G401 (cell line): ENCODE measurements at regions not wholly inside any gene's neighbourhood (a gene's known extent, or its start where the extent isn't known, plus 50 kb on each side); places are given as distances from the start of the nearest gene placed in this dataset.
"Not testable (repeated sequence)": the region's sequence is repeated elsewhere in the genome, so short reads cannot be mapped to it uniquely, and the experiment has no call there.

Source experiments
- DNase-seq: peaks from one replicate; pipeline ENCODE4 v3.0.0-alpha.2; 2015; ENCODE audit warnings: low spot score
- in situ Hi-C: cut with HindIII; loops from 2 replicates; pipeline ENCODE4 v1.10.0; 2016; ENCODE audit warnings: low sequenced_read_pairs, mixed read lengths

DNA sequence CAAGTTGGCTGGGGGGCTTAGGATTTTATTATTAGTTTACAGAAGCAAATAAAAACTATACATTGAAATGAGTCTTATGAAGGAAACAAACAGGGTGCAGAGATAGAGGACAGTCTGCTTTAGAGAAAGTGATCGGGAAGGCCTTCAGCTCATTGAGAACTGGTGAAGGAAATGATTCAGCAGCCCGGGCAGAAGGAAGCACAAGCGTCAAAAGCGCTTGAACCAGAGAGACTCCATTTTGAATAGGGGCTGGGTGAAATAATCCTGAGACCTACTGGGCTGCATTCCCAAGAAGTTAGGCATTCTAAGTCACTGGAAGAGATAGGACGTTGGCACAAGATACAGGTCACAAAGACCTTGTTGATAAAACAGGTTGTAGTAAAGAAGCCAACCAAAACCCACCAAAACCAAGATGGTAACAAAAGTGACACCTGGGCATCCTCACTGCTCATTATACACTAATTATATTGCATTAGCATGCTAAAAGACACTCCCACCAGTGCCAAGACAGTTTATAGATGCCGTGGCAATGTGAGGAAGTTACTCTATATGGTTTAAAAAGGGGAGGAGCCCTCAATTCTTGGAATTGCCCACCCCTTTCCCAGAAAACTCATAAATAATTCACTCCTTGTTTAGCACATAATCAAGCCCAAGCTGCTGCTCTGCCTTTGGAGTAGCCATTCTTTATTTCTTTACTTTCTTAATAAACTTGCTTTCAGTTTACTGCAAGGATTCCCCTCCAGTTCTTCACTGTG lies 83.1 kb upstream of the MPP7 start:
- no peak for DNase-seq
- in situ Hi-C loops, result no loop called here

DNA sequence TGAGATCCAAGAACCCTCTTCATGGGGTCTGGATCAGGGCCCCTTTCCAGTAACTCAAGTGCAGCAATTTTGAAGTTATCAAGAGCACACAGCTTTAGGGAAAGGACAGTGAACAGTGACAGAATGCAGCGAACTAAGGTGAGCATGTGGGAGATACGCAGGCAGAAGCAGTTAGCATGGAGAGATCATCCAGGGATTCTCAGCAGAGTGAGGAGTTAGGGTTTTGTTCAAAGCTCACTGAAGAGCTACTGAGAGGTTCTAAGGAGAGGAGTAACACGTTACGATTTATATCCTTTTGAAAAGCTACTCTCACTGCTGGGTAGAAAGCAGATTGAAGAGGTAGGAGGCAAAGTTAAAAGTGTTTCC lies 83.6 kb upstream of the MPP7 start:
- no peak for DNase-seq
- in situ Hi-C loops, result no loop called here

DNA sequence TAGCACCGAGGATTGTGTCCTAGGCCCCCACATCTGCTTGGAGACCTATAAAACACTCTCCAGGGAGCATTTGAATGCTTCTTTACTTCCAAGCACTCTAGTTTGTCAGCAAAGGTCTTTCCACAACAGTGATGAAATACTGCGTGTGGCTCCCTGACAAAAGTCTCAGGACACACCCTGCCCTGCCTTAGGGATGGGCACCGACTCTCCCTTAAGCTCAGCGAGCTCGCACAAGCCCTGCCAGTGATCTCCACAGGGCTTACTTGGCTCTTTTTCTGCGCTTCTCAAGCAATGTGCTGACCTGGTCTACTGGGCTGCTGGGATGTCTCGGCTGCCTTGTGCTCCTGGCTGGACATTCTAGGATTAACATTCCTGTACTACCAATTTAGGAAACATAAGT lies 84.3 kb upstream of the MPP7 start:
- no peak for DNase-seq
- in situ Hi-C loops, result no loop called here

DNA sequence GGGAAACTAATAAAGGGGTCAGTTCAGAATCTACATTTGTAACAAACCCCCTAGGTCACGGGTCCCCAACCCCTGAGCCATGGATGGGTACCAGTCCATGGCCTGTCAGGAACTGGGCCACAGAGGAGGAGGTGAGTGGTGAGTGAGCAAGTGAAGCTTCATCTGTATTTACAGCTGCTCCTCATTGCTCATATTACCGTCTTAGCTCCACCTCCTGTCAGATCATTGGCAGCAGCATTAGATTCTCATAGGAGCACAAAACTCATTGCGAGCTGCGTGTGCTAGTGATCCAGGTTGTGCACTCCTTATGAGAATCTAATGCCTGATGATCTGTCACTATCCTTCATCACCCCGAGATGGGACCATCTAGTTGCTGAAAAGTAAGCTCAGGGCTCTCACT lies 88.4 kb upstream of the MPP7 start:
- in situ Hi-C loops, result no loop called here
- DNase-seq, result no peak

DNA sequence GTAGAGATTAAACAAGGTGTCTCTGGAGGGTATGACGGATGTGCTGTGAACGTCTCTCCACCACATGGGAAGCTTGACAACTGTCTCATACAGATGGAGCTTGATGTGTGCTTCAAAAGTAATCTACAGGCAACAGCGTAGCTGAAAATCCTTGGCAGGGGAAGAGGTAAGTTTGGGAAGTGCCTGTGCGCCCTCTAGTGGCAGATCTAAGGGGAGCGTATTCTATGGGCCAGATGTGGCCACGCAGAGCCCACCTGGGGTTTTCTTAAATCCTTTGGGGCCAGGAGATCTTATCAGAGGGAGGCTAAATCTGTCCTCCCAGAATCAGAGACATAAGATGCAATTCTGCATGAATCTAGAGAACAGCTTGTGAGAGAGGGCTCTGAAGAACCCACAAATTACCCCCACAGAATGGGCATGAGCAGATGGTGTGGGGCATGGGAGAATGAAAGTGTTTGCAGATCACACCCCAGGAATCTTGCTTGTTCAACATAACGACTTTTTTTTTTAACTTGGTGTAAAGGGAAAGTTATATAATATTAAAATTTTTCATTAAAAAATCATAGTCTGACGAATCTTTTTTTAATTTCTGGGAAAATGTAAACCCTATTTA lies 91.2 kb upstream of the MPP7 start:
- in situ Hi-C loops, result no loop called here
- peak; percentile 67 for DNase-seq

DNA sequence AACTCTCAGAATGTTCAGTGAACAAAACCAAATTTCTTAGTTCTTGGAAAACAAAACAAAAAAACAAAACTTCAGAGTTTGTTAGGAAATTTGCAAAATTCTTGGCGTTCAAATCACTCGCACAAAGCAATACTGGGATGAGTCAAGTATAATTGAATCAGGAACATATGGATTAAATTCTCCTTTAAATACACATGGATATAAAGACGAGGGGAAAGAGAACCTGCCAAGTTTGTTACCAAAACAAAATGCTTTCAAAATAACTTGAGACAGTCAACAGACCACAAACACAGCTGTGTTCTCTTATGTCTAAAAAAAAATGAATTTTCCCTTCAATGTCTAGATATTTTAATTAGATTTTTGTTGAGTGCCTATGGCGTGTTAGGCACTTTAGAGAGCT lies 93.5 kb upstream of the MPP7 start:
- in situ Hi-C loops, result no loop called here
- DNase-seq, result no peak

DNA sequence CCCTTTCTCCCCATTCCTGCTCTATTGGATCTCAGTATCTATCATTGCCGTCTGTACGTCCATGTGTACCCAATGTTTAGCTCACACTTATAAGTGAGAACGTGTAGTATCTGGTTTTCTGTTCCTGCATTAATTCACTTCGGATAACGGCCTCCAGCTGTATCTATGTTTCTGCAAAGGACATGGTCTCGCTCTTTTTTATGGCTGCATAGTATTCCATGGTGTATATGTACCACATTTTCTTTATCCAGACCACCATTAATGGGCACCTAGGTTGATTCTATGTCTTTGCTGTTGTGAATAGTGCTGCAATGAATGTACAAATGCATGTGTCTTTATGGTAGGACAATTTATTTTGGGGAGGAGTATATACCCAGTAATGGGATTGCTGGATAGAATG lies 94.4 kb upstream of the MPP7 start:
- no peak for DNase-seq
- in situ Hi-C loops, result no loop called here

DNA sequence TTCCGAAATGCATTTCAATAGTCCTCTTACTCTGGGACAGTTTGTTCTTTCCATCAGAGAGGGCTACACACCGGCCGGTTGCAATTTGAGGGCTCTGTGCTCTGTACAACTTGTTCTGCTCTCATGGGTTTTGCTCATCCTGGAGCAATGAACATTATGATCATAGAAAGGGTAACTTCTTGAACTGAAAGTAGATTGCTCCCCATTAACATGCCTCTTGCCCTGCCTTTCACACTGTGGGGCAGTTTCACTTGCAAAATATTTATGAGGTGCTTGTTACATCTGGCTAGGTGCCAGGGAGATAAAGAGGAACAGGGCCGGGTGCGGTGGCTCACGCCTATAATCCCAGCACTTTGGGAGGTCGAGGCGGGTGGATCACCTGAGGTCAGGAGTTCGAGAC lies 97.3 kb upstream of the MPP7 start:
- in situ Hi-C loops, result no loop called here
- DNase-seq, result no peak

DNA sequence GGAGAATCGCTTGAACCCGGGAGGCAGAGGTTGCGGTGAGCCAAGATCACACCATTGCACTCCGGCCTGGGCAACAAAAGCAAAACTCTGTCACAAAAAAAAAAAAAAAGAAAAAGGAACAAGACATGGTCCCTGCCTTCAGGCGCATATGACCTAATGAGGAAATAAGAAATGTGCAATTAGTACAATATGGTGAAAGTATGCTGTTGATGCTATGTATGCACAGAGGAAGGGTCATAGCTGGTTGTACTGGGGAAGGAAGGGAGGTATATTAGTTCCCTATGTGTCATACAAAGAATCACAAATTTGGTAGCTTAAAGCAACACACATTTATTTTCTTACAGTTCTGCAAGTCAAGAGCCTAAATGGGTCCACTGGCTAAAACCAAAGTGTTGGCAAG lies 97.8 kb upstream of the MPP7 start:
- in situ Hi-C loops, result no loop called here
- DNase-seq, result no peak

DNA sequence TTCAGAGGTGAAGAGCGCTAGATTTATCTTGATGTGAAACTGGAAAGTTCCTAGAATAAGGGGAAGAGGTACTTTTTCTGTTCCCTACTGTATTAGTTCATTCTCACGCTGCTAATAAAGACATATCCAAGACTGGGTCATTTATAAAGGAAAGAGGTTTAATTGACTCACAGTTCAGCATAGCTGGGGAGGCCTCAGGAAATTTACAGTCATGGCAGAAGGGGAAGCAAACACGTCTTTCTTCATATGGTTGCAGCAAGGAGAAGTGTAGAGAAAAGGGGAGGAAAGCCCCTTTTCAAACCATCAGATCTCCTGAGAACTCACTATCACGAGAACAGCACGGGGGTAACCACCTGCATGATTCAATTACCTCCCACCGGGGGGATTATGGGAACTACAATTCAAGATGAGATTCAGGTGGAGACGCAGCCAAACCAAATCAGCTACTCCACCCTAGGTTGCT lies 99.8 kb upstream of the MPP7 start:
- in situ Hi-C loops, DNase-seq: not testable (repeated sequence)

DNA sequence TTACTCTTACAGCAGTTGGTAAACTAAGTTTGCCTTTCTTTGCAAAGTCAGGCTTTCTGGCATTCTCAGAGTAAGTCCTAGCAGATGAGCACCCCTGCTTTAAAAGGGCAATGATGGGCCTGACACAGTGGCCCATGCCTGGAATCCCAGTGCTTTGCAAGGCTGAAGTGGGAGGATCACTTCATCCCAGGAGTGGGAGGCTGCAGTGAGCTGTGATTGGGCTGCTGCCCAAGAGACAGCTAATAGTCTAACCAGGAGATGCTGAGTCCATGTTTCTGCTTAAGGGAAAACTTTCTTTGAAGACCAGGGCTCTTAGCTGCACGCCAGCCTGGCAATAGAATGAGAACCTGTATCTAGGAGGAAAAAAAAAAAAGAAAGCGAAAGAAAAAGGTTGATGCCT lies 100.2 kb upstream of the MPP7 start:
- no peak for DNase-seq
- in situ Hi-C loops, result no loop called here

DNA sequence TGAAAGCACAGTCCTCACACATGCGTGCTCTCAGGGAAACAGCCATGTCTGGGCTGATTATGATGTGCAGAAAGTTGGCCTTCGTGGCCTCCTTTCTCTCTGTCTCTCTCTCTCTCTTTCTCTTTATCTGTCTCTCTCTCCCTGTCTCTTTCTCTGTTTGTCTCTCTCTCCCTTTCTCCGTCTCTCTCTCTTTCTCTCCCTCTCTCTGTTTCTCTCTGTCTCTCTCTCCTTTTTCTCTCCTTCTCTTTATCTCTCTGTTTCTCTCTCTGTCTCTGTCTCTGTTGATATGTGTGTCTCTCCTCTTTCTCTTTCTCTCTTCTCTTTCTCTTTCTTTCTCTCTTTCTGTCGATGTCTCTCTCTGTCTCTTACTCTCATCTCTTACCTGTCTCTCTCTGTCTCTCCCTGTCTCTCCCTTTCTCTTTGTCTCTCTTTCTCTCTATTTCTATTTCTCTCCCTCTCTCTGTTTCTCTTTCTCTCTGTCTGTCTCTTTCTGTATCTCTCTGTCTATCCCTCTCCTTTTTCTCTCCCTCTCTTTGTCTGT lies 105.4 kb upstream of the MPP7 start:
- no peak for DNase-seq
- in situ Hi-C loops, result no loop called here

DNA sequence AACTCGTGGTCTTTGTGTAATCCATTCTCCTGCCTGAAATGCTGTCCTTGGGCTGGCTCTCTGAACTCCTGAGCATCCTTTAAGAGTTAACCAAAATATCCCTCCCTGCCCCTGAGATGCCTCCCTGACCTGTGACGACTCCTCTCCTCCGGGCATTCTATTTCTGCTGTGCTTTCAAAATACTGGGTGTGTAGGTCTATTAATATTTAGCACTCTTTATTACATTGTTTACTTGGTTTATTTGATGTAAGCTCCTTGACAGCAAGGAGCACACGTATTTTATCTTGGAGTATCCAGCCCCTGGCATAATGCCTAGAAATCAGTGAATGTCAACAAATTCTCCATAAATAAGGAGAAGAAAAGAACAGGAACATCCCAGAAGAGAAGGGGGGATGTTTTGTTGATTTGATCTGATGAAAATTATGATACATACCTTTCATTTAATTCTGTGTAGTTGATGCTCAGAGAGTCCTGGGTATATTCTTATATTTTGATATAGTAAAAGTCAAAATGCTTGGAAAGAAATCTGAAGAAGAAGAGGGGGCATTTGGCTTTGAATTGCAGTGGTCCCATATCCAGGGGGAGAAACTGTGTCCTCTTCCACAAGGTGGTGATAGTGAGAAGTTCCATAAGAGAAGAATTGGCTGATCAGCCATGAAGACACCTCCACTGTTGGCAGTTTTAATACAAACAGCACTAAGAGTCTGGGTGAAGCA lies 107.7 kb upstream of the MPP7 start:
- in situ Hi-C loops, result no loop called here
- peak; percentile 17 for DNase-seq

DNA sequence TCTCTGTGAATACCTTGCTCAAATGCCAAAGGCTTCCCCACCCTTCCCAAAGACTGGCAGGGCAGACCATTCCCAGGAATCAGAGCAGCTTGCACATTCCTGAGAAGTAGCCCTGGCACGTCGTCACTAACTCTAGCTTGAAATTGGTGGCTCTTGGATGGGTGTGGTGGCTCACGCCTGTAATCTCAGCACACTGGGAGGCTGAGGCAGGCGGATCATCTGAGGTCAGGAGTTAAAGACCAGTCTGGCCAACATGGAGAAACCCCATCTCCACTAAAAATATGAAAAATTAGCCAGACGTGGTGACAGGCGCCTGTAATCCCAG lies 108.2 kb upstream of the MPP7 start:
- no peak for DNase-seq
- in situ Hi-C loops, result no loop called here

DNA sequence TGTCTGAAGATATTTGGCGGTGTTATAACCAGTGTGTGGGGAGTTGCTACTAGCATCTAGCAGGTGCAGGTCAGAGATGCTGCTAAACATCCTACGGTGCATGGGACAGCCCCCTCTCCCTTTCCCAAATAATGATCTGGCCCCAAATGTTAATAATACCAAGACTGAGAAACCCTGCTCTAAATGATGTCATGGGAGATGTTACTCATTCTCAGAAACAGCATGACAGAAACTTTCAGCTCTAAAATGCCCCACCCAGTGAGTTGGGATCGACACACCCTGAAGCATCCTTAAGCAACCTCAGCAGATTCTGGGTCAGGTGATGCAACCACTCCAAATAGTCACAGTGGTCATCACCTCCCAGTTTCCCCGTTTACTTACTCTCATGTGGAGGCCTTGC lies 108.8 kb upstream of the MPP7 start:
- DNase-seq, result no peak
- in situ Hi-C loops, result no loop called here

DNA sequence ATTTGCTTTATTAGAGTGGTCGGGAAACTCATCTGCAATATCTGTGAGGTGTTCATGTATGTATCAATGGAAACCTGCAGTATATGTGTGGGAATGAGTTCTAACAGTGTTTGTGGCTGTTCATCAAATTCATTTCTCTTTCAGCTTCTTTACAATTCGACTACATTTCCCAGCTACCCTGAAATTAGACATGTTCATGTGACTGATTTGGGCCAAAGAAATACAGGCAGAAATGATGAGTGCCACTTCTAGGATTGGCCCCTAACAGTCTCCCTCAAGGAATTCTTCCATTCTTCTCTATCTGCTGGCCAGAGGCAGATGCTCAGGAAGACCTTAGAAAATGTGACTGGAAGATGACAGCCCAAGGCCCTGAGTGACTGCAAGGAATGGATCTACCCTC lies 114.8 kb upstream of the WAC start:
- DNase-seq, result no peak
- in situ Hi-C loops, result no loop called here

DNA sequence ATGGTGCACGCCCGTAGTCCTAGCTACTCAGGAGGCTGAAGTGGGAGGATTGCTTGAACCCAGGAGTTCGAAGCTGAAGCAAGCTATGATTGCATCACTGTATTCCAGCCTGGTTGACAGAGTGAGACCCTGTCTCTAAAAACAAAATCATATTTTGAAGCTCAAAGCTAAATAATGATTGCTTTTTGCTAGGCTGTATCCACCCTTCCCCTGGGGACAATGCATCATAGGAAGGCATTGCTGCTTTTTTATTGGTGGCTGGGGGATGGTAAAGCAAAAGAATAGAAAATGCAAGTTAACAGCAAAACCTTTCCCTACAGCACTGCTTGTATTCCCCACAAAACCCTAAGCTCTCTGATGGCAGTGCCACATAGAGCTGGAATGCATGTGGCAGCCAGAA lies 107.5 kb upstream of the WAC start:
- in situ Hi-C loops, result loop anchor here (25.0 kb wide), 1 partner anchor 162 kb away; no protein-coding TSS in a partner anchor
- DNase-seq, result no peak

DNA sequence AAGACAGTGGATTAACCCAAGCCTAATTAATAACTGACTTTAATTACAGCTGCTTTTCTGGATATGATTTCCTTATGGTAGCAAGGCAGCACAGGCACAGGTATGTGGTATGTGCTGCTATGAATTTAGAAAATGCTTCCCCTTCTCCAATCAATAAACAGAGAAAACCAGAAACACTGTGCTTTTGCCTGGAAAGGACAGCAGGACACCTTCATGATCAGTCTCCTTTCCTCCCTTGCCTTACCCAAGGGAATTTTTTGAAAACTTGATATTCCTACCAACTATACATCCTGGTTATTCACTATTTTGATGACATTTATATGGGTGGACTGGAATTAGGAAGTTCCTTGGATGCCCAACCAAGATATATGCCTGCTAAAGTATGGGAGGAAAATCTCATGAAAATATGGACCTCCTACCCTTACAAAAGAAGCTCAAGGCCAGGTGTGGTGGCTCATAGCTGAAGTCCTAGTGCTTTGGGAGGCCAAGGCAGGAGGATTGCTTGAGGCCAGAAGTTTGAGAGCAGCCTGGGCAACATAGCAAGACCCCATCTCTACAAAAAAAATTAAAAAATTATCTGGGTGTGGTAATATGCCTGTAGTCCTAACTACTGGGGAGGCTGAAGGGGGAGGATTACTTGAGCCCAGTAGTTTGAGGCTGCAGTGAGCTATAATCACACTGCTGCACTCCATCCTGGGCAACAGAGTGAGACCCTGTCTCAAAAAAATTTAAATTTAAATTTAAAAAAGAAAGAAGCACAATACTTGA lies 106.3 kb upstream of the WAC start:
- in situ Hi-C loops, result loop anchor here (25.0 kb wide), 1 partner anchor 161 kb away; no protein-coding TSS in a partner anchor
- DNase-seq, result no peak

DNA sequence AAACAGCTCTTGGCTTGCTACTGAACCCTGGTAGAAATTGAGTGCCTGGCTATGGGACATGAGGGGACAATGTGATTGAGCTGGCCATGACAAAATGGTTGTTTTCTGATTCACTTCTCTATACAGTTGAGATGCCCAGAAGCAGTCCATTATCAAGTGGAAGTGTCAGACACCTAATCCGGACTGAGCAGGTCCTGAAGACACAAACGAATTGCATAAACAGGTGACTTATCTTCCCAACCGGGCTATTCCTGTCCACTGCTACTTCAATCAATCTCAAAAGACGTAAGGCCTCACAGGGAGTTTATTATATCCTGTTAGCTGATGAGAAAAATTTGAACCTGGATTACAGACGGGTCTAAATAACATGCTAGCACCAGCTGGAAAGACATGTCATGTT lies 105.5 kb upstream of the WAC start:
- in situ Hi-C loops, result loop anchor here (25.0 kb wide), 1 partner anchor 160 kb away; no protein-coding TSS in a partner anchor
- no peak for DNase-seq

DNA sequence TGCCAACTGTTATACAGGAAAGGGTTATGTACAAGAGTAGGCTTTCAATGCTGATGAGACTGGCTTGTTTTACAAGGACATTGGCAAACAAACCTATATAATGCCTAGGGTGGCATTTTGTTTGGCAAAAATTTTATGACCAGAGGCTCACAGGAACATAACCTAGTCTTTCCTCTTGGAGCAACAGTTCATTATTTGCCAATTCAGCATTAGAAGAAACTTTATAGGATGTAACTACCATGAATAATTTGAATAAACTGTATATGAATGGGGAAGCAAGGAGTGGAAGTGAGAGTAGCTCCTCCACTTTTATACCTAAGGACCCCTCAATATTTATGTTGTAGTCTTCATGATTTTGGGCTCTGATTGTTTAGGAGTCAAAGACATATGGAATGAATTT lies 103.9 kb upstream of the WAC start:
- no peak for DNase-seq
- in situ Hi-C loops, result loop anchor here (25.0 kb wide), 1 partner anchor 158 kb away; no protein-coding TSS in a partner anchor
